Testis (tissue), 2 donors: ENCODE measurements at regions not wholly inside any gene's neighbourhood (a gene's known extent, or its start where the extent isn't known, plus 50 kb on each side); places are given as distances from the start of the nearest gene placed in this dataset.

Experiments used
- CTCF ChIP-seq, 3 experiments: fragments of 450-650 bp in 2 of 3; fragments of 200-600 bp in 1 of 3; sonication (generic) in 1 of 3; IDR thresholded peaks; one replicate each; pipeline ENCODE4 v1.5.1; 2016 to 2019; ENCODE audit warnings: antibody characterized with exemption in 3 of 3, mild to moderate bottlenecking in 2 of 3, moderate library complexity in 1 of 3
- POLR2A ChIP-seq: fragments of 450-650 bp; IDR thresholded peaks from one replicate; pipeline ENCODE4 v1.6.1; 2017; ENCODE audit warnings: antibody characterized with exemption, mild to moderate bottlenecking, moderate library complexity

DNA sequence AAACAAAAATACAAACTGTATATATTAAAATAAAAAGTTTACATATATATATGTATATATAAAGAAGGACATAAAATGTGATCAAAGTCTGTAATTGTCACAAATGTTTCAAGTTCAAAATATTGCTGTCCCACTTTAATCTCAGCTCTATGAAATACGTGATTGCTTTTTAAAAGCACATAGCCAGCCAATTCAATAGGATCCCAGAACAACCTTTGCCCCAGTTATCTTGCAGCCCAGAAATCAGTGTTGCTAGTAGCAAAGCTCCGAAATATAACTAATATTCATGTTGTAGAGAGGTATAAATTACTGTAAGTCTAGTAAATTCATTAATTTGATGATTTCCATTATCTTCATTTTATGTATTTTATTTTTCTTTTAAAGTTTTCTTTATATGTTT lies 114.6 kb downstream of the ELOVL4 start:
- TF ChIP-seq CTCF (IDR thresholded peaks at IDR 0.05) (no peak), POLR2A (no peak)
